ENCODE measurements at regions not wholly inside any gene's neighbourhood (a gene's known extent, or its start where the extent isn't known, plus 50 kb on each side); places are given as distances from the start of the nearest gene placed in this dataset.
"Not testable (repeated sequence)": the region's sequence is repeated elsewhere in the genome, so short reads cannot be mapped to it uniquely, and the experiment has no call there.

DNA sequence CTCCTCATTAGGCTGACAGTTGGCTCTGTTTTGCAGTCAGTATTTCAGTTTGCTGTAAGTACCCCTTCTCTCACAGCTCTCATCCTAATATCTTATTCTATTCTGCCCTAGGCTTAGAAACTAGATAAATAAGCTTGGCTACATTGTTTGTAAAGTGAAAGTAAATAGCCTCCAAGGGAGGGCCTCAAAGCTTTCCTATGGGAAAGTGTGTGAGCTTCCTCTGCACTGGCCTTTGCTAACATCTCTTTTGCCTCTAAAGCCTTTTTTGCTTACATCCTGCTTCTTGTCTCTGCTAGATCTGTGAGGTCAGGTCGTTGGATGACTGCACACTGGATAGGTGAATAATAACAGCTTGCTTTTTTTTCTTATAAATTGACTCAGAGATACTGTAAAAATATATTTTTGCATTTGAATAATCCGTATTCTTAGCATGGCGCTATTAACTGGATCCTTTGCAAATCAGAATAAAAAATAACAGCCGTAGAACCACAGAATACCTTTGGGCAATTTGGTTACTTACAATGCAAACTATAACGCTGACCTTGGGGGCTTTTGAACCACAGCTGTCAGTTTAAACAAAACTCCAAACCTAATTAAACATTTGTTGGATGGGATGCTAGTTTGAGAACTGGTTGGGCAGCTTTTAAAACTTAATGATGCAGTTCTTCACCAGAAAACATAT is 55.1 kb downstream of the TTC6 start:
- no peak for FAIRE-seq

DNA sequence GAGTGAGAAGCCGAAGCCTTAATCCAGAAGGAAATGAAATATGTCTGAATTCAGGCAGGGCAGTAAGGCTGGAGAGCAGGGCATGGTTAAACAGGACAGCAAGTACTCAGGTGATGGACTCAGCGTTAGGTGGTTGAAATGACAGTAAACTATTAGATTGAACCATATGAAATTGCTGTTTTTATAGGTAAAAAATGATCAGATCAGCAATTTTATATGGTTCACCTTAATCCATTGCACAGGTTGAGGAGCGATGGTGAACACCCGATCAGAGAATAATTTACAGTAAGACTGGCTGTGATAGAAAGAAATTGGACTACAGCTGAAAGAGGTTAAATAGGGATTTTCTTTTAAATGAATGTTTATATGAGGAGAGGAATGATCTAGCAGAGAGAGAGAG is 56.6 kb downstream of the TTC6 start:
- FAIRE-seq = no peak

DNA sequence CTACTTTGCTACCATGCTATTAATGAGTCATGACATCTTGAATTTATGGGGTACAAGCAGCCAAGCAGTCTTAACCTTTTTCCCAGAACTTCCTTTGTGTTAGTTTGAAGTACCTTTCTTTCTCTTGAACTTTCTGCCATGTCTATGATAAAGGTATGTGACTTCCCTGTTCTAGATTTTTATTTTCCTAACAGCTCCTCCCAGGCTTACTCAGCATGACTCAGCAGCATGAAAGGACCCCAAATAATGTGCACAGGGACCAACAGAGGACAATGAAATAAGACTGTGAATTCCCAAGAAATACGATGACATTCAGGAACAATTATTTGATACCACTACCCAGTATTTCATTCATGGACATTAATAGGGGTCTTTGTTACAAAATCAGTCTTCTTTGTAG is 60.0 kb downstream of the TTC6 start:
- no peak for FAIRE-seq

DNA sequence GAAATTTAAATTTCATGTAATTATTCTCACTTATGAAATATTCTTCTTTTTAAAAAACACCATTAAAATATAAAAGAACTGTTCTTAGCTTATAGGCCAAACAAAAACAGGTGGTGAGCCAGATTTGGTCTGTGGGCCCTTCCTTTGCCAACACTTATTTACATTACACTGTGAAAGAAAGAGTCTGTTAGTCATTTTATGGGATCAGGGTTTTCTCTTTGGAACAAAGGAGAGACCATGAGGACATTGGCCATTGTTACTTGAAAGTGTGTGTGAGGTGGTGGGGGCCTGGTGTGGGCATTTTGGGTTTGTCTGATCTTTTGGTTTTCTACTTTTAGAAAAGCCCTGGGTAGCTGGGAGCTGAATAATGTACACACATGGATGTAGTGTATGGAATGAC is 62.7 kb downstream of the TTC6 start:
- FAIRE-seq = no peak

DNA sequence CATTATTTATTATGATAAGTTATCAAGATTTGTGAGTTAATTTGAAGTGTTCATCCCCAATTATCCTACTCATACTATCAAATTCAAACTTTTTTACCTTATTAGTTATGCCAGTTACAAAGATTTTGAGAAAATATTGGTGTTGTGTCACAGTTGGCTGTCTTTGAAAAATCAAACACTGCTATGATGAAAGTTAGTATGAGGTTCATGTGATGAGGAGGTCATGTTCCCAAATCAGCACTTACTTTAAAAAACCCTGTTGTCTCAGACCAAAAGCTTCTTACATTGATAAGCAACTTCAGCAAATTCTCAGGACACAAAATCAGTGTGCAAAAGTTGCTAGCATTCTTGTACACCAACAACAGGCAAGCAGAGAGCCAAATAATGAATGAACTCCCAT is 68.1 kb downstream of the TTC6 start:
- no peak for FAIRE-seq

DNA sequence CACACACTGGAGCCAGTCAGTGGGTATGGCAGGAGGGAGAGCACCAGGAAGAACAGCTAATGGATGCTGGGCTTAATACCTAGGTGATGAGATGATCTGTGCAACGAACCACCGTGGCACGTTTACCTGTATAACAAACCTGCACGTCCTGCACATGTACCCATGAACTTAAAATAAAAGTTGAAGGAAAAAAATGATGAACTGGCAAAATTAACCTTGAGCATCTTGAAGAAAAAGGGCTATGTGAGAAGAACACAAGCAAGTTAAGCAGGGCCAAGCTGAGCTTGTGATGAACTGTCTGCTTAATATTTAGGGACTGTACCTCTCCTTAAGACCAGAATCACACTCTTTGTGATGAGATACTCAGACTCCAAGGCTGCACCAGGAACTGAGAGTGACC is 70.0 kb downstream of the TTC6 start:
- no peak for FAIRE-seq

DNA sequence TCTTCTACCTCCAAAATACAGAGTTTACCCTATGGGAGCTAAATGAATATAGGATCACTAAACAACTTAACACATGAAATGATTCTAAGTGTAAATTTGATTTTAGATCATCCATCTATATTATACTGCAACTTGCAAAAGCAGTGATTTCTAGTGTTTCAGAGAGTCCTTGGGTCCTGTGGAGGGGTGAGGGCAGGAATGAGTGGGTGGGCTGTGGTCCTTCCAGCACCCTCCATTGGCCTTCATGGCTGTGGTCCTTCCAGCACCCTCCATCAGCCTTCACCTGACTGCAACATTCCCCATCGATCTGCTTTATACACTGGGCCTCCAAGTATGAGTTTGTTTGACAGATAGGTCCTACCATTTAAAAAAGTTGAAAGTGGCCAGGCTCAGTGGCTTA is 70.5 kb downstream of the TTC6 start:
- FAIRE-seq = no peak

DNA sequence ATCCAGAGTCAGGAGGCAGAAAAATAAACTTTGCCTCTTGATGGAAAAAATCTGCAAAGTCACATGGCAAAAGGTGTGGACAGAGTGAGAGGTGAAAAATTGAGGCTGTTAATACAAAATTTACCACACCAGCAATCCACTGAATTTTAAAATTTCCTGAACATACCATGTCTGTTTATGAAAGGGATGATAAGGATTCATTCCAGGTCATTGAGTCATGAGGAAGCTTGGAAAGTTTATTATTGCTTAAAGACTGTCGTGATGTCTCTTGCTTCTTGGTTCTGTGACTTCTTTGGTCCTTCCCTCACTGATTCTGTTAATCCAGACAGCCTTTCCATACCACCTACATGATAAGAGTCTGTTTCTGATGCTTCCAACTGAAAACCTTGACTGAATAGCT is 73.2 kb downstream of the TTC6 start:
- no peak for FAIRE-seq

DNA sequence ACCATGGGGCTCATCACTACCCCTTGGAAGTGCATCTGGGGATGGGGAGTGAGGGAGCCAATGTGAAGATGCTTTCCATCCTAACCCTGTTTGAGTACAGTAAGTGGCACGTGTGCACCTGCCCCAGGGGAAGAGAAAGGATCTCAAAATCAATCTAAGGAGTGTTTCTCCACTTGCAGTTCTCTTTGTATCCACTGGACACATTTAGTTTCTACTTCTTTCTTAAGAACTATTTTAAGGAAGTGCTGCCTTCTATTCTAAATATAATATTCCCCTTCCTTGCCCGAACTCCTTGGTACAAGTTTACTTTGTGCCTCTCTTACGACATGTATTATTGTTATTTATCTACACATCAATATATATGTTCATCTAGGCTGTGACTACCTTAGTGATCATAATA is 73.8 kb downstream of the TTC6 start:
- FAIRE-seq = no peak

DNA sequence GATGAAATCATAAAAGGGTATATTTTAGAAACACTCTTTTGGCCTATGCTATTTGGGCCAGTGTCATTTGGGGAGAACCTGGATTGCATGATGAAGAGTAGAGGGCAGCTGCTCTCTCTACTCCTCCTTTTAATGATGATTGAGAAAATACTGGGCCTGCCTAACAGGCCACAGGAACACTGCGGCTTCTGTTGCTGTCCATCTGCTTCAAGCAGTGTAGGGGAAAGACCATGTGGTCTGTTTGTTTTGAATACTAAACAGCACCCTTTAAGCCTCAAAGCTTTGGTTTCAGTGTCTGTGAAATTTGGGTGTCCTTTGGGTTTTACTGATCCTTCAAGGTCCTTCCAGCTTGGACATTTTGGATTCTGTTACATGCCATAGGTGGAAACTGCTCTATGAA is 78.0 kb downstream of the TTC6 start:
- FAIRE-seq = no peak

DNA sequence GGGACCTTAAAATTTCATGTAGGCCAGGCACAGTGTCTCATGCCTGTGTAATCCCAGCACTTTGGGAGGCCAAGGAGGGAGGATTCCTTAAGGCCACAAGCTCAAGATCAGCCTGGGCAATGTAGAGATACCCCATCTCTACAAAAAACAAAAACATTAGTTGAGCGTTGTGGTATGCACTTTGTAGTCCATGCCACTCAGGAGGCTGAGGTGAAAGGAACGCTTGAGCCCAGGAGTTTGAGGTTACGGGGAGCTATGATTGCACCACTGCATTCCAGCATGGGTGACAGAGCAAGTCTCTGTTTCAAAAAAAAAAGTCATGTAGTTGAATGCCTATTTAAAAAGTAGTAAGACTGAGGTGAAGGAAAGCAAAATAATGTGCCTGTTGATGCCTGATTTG is 83.5 kb downstream of the TTC6 start:
- no peak for FAIRE-seq

DNA sequence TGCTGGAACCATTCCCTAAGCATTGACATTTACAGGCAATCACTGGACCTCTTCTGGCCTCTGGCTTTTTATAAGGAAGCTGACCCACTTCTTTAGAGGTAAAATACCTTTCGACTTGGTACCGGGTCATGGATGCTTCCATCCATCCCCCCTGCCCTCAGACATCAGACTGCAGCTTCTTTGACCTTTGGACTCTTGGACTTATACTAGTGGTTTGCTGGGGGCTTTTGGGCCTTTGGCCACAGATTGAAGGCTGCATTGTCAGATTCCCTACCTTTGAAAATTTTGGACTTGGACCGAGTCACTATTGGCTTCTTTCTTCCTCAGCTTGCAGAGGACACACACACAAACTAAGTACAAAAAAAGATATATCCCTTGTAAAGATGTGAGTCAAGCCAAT is 86.1 kb downstream of the TTC6 start:
- FAIRE-seq = no peak

DNA sequence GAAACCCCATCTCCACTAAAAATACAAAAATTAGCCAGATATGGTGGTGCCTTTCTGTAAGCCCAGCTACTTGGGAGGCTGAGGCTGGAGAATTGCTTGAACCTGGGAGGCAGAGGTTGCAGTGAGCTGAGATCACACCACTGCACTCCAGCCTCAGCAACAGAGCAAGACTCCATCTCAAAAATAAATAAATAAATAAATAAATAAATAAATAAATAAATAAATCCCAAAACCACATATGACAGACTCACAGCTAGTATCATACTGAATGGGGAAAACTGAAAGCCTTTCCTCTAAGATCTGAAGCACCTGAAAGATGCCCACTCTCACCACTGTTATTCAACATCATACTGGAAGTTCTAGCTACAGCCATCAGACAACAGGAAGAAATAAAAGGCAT is 97.3 kb downstream of the TTC6 start:
- FAIRE-seq = not testable (repeated sequence)

DNA sequence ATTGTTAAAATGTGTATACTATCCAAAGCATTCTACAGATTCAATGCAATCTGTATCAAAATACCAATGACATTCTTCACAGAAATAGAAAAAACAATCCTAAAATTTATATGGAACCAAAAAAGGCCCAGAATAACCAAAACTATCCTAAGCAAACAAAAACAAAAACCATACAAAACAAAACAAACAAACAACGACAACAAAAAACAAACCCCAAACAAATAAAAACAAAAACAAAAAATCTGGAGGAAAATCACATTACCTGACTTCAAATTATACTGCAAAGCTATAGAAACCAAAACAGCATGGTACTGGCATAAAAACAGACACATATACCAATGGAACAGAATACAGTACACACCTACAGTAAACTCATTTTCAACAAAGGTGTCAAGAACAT is 98.0 kb downstream of the TTC6 start:
- FAIRE-seq = not testable (repeated sequence)

DNA sequence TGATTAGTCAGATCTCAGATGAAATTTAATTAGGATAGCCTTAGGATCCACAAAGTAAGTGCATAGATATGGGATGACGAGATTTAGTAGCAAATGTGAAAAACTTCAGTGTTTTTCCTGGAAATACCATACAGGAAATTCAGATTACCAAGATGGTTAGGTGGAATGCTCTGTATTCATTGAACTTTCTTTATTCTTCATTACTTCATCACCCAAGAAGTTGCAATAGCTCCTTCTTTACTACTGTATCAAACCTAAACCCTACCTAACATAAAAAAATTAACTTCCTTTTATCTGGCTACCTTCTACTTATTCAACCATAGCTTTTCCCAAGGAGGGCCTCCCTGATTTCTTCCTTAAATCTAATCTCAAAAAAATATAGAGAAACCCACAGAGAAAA is 100.4 kb downstream of the TTC6 start:
- no peak for FAIRE-seq

DNA sequence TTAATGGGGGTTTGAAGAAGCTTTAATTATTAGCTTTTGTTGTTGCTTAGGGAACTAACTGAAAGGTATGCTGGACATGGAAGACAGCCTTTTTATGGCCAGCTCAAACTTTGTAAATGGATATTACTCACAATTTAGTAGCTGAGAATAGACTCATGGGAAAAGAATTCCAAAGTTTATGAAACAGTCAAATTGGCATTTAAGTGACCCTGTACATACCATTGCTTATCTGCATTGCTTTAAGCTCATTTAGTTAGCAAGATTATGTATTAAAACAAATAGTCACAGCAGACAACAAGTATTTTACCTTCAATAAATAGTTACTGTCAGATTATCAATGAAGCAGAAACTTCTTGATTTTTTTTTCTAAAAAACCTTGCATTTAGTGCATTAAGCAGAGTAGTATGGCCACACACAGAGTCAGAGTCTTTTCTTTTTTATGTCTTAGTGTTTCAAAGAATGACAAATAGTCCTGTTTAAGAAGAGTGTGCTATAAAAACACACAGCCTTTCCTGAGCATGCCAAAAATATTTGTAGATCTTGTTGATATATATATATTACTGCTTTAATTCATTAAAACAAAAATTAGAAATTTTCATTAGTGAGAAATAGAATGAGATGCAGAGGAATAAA is 102.2 kb downstream of the TTC6 start:
- no peak for FAIRE-seq

DNA sequence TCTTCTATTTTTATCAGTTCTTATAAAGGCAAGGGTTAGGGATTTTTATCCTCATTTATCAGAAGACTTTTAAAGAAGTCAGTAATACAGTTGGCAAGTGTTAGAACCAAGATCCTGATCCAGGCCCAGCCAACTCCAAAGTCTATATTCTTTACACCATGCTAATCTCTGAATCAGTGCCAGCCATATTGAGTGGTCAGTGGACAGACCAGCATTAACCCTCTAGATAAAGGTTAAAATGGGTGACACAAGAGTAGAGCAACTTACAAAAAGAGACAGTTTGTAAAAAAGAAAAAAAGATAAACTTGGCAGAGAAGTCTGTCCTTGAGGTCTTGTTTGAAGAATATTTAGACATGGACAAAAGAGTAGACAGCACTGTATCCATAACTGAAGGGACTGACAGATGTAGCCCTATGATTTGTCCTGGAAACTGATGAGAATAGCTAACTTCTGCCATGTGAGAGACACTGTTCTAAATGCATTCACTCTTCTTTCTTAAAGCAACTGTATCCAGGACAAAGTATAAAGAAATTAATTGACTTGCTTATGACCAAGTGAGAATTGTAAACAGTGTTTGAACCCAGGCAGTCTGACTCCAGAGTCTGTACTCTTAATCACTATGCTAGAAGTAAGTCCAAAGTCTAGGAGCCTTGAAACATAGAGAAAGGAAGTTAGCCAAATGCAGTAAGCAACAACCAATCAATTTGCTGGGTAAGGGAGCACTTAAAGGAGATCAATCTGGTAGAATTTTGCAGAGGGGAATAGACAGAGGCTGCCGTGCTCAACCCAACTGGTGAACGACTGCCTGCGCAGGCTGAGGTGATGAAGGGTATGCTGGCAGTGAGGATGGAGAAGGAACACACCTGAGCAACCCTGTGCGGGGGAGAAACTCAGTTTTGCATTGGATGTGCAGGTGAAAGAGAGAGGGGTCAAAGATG is 103.7 kb downstream of the TTC6 start:
- no peak for FAIRE-seq

DNA sequence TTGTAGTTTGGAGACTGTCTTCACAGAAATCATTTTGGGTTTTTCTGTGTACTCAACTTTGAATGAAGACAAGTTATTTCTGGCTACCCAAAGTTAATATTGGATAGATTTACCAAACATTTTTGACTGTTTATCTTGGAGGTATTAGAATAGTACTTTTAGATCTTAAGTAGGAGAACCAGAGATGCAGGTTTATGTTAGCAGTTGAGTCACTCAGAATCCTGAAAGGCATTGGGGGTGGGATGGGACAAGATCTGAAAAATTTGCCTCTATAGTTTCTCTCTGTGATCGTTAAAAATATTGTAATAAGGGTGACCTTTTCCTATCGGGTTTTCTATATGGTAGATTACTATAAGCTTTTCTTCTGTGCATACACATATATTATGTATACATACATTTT is 112.3 kb downstream of the TTC6 start:
- no peak for FAIRE-seq

DNA sequence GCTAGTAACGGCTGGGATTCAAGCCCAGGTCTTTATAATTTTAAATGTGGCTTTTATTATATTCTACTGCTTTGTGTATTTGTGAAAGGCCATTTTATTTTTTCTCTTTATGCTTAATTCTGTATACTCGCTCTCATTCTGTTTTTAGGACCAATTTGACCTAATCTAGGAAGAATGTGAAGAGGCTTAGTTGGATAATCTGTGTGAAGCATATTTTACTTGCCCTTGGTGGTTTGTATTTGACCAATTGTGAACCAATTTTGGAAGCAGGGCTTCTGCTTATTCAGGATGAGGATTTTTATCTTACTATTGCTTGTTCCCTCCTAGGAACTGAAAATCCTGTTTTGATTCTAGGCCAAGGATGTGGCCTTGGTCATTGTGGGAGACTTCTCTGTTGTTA is 113.1 kb downstream of the TTC6 start:
- FAIRE-seq = no peak

DNA sequence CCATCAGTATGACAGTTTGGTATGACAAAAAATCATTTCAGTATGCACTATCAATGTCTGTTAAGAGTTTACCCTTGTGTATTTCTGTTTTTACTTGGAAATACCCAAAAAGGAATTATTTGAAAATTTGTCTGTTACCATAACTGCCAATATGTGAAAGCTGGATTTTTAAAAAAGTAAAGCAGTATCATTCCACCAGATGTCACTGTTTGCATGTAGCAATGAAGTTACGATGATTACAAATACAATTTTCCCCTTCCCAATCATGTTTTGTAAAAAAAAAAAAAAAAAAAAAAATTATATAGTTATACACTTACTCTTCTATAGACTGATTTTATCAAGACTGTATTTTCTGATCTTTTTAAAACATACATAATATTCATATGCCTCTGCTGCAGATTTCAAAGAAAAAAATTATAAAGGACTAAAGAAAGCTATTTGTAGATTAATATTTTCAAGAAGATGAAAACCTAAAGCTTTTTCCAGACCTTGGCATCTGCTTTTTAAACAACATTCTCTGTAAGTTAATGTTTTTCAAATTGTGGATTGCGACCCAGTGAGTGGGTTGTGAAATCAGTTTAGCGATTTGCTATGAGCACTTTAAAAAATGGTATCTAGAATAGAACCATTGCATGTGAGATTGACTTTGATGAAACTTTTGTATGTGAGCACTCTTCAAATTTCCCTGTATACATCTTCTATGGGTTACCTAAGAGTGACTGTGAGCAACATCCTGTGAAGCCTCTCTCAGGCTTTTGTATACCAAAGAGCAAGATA is 114.2 kb downstream of the TTC6 start:
- FAIRE-seq = peak; percentile 98

DNA sequence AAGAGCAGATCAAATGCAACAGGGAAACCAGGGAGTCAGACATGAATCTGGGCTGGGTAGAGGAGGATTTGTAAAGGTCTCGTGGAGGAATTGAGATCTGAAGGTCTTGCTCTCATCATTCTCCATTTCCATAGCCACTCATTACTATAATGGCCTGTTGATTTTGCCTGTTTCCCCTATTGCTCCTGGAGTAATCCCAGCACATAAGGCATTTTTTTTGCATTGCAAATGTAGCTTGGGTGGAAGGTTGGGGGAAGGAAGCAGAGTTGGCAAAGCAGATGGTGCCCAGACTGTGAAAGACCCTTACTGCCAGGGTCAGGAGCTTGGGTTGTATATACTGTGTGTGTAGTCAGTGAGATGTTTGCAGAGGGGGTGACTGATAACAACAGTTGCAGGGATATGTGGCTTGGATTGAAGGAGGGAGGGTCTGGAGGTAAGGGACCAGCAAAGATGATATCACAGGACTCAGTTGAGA is 116.0 kb downstream of the TTC6 start:
- no peak for FAIRE-seq

DNA sequence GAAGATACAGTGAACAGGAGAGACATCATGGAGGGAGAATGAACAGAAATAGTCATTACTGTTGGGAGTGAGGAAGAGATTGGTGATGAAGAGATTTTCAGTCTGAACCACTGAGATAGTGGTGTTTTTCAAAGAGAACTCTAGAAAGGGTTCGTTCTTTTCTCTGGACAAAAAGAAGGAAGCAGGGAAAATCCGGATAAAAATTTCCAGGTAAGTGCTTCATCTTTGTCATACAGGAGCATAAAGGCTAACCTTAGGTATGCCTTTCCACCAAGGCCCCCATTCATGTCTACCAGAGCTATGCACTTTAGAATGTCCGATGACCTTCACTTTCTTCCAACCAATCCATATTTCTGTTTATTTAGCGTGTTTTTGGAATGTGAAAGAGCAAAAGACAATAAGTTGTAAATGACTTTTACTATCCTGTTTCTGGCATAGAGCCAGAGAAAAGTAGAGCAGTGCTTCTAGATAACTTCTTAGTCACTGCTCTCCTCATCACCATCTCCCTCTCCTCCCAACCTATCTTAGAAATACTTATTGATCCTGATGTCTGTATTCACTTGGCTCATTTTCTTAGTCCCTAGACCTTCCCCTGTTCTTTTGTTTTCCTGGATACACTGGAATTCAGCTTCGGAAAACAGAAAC is 116.5 kb downstream of the TTC6 start:
- FAIRE-seq = no peak

DNA sequence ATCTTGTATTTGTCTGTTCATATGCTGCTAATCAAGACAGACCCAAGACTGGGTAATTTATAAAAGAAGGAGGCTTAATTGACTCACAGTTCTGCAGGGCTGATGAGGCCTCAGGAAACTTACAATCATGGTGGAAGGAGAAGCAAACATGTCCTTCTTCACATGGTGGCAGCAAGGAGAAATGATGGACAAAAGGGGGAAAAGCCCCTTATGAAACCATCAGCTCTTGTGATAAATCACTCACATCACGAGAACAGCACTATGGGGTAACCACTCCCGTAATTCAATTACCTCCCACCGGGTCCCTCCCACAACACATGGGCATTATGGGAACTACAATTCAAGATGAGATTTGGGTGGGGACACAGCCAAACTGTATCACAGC is 117.0 kb downstream of the TTC6 start:
- FAIRE-seq = not testable (repeated sequence)
